ENCODE measurements at regions not wholly inside any gene's neighbourhood (a gene's known extent, or its start where the extent isn't known, plus 50 kb on each side); places are given as distances from the start of the nearest gene placed in this dataset.

- no peak for DNase-seq
These were observed 178.8 kb upstream of the HDAC4 start for GRCh38 chr2:239579524-239580198.

GRCh38 chr2:239579081-239579480, 178.3 kb upstream of the HDAC4 start:
- no peak for DNase-seq

GRCh38 chr2:239578381-239578780, 177.6 kb upstream of the HDAC4 start:
- no peak for DNase-seq

- no peak for DNase-seq
These were observed 177.1 kb upstream of the HDAC4 start for GRCh38 chr2:239577935-239578334.

GRCh38 chr2:239576784-239577685, 176.2 kb upstream of the HDAC4 start:
- no peak for DNase-seq

- no peak for DNase-seq
These were observed 175.2 kb upstream of the HDAC4 start for GRCh38 chr2:239575931-239576445.

- no peak for DNase-seq
These were observed 173.8 kb upstream of the HDAC4 start for GRCh38 chr2:239574434-239575156.

- DNase-seq = no peak
These were observed 173.2 kb upstream of the HDAC4 start for GRCh38 chr2:239574054-239574433.

- no peak for DNase-seq
These were observed 170.2 kb upstream of the HDAC4 start for GRCh38 chr2:239570971-239571520.

GRCh38 chr2:239570216-239570925, 169.6 kb upstream of the HDAC4 start:
- no peak for DNase-seq

- DNase-seq = no peak
These were observed 168.7 kb upstream of the HDAC4 start for GRCh38 chr2:239569401-239570090.

GRCh38 chr2:239568601-239569000, 167.8 kb upstream of the HDAC4 start:
- DNase-seq = no peak

GRCh38 chr2:239567786-239568185, 167.0 kb upstream of the HDAC4 start:
- no peak for DNase-seq

- DNase-seq = no peak
These were observed 166.3 kb upstream of the HDAC4 start for GRCh38 chr2:239566995-239567568.

GRCh38 chr2:239566162-239566994, 165.6 kb upstream of the HDAC4 start:
- no peak for DNase-seq

- DNase-seq = no peak
These were observed 163.8 kb upstream of the HDAC4 start for GRCh38 chr2:239564587-239564986.

- DNase-seq = no peak
These were observed 162.7 kb upstream of the HDAC4 start for GRCh38 chr2:239563561-239563960.

- DNase-seq = no peak
These were observed 160.7 kb upstream of the HDAC4 start for GRCh38 chr2:239561446-239562001.

- DNase-seq = no peak
These were observed 158.8 kb upstream of the HDAC4 start for GRCh38 chr2:239559417-239560261.

Measured in GOT3 (cell line).